HG03460 (cell line): ENCODE measurements at regions not wholly inside any gene's neighbourhood (a gene's known extent, or its start where the extent isn't known, plus 50 kb on each side); places are given as distances from the start of the nearest gene placed in this dataset.
"Not testable (repeated sequence)": the region's sequence is repeated elsewhere in the genome, so short reads cannot be mapped to it uniquely, and the experiment has no call there.

ENCODE experiments used
- ATAC-seq: cut with Tn5 transposase; IDR thresholded peaks from one replicate; pipeline ENCODE4 v1.9.1; 2021; ENCODE audit not compliant: unreplicated experiment

GRCh38 chr1:234833118-234833517 lies 223.1 kb upstream of the IRF2BP2 start:
- no peak for ATAC-seq

- ATAC-seq = no peak
These were observed 217.7 kb upstream of the IRF2BP2 start for GRCh38 chr1:234827656-234828055.

- ATAC-seq = no peak
These were observed 217.2 kb upstream of the IRF2BP2 start for GRCh38 chr1:234827181-234827580.

DNA sequence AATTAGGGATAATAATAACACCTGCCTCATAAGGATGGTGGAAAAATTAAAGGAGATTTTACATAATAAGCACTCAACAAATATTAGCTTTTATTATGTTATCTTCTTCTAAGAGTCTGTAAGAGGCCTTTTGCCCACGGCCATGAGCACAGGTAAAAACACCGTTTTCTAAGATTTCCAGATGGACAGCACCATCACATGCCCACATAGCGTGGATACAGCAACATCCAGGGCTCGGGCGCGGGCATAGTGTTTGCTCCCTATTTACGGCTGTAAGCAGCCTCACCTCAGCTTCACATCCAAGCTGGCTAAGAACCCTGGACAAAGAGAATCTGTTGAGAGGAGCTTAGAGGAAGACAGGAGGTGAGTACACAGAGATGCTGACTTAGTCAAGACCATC lies 216.4 kb upstream of the IRF2BP2 start:
- no peak for ATAC-seq

GRCh38 chr1:234825498-234826165 lies 215.7 kb upstream of the IRF2BP2 start:
- ATAC-seq = no peak

GRCh38 chr1:234824836-234825235 lies 214.9 kb upstream of the IRF2BP2 start:
- not testable (repeated sequence) for ATAC-seq

DNA sequence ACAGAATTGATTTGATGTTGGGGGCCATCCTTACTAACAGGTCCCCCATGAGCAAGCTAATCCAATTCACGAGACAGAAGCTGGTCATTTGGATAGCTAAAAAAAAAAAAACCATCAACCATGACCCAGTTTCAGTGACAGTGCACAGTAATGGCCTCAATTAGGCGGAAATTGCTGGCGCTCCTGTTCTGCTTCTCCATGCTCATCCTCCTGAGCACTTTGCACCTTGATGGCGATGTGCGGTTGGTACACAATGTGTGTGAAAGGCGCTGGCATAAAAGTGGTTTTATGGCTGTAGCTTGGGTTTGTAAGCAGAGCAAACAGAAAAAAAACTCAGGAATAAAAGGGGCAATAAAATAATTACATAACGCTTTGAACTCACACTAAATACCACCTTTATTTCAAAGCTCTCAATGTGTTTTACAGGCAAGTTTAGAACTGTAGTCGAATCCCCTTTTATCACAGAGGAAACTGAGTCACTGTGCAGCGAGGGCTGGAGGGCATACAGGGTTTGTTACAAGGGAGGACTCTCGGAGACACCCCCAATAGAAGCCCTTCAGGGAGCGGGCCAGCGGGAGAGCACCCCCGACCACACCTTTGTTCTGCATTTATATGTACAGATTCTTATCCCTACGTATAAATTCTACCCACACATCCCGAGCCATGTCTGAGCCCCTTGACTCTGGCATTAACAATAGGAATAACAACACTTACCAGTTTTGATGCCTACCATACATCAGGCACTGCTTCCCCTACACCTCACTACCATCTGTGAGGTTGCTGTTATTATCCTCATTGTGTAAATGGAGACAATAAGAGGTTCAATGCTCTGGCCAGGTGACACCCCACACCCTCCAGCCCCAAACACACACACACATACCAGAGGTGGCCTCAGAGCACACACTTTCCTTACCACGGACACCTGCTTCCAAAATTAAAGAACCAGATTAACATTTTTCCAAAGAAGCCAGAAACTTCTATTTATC lies 213.5 kb upstream of the IRF2BP2 start:
- no peak for ATAC-seq

GRCh38 chr1:234821840-234822239 lies 211.9 kb upstream of the IRF2BP2 start:
- ATAC-seq = no peak

DNA sequence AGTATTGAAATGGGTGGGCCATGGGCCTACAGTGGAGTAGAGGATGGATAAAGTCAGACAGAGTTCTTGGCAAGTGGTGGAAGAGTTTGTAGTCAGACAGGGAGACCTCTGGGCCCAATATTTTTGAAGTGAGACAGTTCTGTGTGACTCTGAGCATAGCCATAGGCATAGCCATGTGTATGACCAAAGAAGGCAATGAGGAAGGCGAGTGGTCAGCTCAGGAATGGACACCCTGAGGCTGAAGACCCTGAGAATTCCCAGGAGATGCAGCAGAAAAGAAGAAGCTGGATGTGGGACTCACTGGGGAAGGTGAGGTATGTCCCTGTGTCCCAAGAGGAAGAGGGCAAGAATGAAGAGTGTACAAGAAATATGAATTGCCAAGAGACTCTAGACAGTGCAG lies 210.6 kb upstream of the IRF2BP2 start:
- no peak for ATAC-seq

DNA sequence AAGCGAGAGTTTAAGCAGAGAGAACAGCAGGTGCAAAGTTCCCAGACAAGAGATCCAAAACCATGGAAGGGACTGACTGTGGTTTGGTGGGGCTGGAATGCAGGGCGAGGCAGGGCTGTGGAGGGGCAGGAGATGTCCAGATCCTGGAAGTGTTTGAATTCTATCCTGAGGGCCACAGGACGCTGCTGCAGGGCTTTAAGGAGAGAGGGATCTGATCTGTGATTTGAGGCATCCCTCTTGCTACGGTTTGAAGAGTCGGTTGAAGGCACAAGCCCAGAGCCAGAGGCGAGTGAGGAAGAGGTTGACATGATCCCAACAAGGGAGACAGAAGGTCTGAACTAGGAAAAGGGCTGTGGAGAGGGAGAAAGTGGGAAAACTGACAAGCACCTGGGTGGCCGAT lies 209.9 kb upstream of the IRF2BP2 start:
- ATAC-seq = not testable (repeated sequence)

DNA sequence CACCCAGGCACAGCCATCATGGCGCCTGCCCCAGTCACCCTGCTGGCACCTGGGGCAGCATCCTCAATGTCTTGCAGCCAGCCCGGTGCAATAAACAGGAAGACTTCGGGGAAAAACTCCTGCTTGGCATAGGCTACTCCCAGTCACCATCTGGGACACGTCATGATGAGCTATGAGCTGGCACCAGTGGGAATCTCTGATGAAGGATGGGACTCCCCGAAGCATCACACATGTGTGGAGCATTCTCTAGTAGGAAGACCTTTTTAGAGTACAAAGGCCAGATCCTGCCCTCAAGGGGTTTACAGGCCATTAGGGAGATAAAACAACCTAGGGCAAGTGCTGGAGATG lies 208.0 kb upstream of the IRF2BP2 start:
- not testable (repeated sequence) for ATAC-seq

DNA sequence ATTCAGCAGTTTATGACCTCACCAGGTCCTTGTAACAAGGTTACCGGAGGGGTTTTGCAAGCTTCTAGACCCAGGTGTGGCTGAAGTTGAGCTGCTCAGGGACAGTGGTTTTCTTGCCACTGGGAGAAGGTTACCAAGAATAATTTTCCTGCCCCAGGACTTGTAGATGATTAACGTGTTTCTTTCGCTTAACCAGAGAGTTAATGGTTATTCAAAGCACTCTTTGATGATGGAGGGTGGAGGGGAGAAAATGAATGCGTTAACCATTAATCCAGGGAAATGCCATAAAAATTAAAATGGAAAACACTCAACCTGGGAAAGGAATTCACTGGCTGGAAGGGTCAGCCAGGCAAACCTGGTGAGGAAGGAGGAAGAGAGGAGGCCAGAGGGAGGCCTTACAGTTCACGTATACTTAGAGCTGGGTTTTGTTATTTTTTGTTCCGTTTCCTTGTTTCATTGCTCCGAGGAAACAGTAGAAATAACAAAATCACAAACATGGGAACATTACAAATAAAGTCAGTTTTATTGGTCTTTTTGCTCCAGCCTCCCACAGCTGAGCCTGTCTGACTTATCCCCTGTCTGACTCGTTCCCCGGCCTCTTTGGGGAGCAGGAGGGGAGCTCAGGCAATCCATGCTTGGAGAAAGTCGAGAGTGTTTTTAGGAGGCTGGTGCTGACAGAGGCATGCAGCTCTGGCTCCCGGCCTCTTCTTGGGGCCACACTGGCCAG lies 207.5 kb upstream of the IRF2BP2 start:
- not testable (repeated sequence) for ATAC-seq

DNA sequence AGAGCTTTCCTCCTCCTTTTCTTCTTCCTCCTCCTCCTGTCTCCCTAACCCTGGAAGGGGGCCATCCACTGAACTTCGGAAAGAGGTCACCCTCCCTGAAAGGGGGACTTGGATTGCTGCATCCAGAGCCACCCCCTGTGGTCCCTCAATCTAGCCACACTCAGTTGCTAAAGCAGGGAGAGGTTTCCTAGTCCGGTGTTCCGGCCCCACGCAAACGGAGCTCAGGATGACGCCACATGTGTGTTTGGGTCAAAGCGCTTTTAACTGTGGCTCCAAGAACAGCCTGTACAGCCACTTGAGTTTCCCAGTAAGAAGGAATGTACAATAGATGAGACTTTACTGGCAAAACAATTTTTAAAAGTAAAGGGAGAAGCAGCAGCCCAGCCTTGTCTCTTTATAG lies 206.9 kb upstream of the IRF2BP2 start:
- ATAC-seq = not testable (repeated sequence)

DNA sequence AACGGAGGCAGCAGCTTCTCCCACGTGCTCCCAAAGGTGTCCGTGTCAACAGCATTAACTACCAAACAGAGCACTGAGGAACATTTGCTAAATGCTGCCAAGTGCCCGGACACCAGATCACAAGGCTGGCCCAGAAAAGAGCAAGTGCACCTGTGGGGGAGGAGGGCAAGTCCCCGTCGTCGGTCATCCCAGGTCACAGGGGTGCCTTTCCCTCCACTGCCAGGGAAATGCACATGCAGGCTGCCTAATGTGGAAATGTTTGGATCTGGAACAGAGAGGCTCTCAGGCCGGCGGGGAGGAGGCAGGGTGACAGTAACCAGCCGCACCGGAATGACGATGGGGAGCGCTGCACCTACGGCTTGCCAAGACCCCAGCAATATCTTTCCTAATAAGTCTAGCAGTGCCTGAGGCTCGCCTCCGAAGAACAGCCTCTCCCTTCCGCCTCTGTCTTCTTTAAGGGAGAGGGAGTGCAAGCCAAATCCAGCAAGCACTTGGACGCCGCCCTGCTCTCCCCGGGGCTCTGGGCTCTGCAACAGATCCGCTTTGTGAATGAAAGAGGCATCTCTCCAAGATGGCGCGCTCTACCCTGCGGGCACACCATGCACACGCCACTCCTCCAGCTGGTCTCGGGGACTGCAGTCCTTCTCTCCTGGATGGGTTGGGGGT lies 206.3 kb upstream of the IRF2BP2 start:
- ATAC-seq = not testable (repeated sequence)

DNA sequence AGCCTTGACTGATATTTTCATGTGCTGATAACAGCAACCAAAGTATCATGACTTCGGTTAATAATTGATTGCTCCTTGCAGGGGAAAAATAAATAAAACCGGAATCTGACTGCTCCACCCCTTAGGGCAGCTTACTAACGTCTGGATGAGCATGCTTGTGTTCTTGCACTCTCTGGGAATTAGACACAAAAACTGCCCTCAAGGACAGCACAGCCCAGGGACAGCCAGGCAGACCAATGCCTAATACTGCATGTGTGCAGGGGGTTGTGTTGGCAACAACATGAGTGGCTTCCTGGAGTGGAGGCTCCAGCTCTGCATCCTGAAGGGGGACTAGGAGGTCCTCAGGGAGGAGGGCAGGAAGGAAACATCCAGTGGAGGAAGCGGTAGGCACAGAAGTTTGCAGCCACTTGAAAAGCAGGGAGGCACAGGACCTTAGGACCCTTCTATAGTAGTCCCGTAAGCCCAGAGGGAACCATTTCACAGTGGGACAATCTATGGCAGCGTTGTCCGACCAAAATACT lies 205.4 kb upstream of the IRF2BP2 start:
- not testable (repeated sequence) for ATAC-seq

GRCh38 chr1:234814235-234814634 lies 204.3 kb upstream of the IRF2BP2 start:
- ATAC-seq = not testable (repeated sequence)

GRCh38 chr1:234811824-234812223 lies 201.8 kb upstream of the IRF2BP2 start:
- ATAC-seq = not testable (repeated sequence)

- not testable (repeated sequence) for ATAC-seq
These were observed 200.7 kb upstream of the IRF2BP2 start for GRCh38 chr1:234810726-234811125.

DNA sequence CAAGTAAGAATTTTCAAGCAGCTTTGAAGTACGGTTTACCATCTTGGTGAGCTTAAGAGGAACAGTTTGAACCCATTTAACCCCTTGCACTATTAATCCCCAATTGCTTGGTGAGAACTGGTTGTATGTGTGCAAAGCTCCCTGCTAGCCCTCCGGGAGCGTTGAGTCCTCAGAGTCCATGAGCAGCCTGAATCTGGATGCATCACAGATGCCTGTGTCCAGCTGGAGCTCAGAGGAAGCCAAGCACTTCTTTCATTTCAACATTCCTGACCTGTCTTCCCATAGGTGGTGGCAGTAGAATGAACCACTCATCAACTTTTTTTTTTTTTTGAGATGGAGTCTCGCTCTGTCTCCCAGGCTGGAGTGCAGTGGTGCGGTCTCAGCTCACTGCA lies 199.9 kb upstream of the IRF2BP2 start:
- not testable (repeated sequence) for ATAC-seq

DNA sequence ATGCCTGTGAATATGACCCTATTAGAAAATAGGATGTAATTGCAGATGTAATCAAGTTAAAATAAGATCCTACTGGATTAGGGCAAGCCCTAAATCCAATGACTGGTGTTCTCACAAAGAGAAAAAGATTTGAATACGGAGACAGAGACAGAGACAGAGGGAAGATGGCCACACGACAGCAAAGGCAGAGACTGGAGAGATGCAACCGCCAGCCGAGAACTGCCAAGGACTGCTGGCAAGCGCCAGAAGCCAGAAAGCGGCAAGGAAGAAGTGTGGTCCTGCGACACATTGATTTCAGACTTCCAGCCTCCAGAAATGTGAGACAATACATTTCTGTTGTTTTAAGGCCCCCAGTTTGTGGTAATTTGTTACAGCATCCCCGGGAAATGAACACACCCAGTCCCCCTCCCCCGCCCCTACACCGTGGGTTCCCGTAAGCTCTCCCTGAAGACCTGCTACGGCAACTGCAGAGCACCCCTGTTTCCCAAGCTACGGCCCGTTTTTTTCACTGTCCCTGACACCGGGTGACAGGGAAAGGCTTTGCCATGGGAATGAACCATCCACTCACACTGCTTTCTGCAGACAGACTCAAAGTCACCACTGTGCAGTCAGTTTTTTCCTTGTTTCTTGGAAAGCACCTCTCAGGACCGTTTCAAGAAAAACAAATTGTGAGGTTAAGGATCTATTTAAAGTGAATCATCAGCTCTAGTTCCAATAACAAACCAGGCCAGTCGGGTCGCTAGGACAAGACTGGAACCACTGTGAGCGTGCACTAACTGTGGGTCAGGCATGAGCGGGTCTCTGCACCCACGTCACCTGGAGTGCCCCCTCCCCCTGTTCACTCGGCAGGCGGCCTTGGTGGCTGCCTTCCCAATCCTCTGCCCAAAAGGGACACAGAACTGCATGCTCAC lies 199.2 kb upstream of the IRF2BP2 start:
- ATAC-seq = not testable (repeated sequence)
